Thoracic aorta (tissue), 2 donors: ENCODE measurements at regions not wholly inside any gene's neighbourhood (a gene's known extent, or its start where the extent isn't known, plus 50 kb on each side); places are given as distances from the start of the nearest gene placed in this dataset.
"Not testable (repeated sequence)": the region's sequence is repeated elsewhere in the genome, so short reads cannot be mapped to it uniquely, and the experiment has no call there.

Experiments used
- ATAC-seq: fragments of 150-250 bp; one replicate; pipeline ENCODE4 v1.8.0; 2017; ENCODE audit warnings: low read depth; ENCODE audit not compliant: insufficient number of reproducible peaks, low FRiP score
- DNase-seq: peaks from one replicate; pipeline ENCODE4 v3.0.0-alpha.2; 2020; ENCODE audit warnings: low spot score
- H3K27ac ChIP-seq, 2 donors: fragments of 200-600 bp; sonication (generic); 1 replicate in 1 of 2; 2 replicates in 1 of 2; pipeline ENCODE4 v1.5.1; 2016; ENCODE audit warnings: mild to moderate bottlenecking in 2 of 2, moderate library complexity in 2 of 2
- H3K27me3 ChIP-seq: fragments of 200-600 bp; sonication (generic); replicated peaks from 2 replicates; pipeline ENCODE4 v1.6.0; 2016; ENCODE audit warnings: mild to moderate bottlenecking; ENCODE audit not compliant: insufficient read depth
- H3K36me3 ChIP-seq: fragments of 200-600 bp; sonication (generic); one replicate; pipeline ENCODE4 v1.5.1; 2016
- H3K4me1 ChIP-seq, 2 donors: fragments of 200-600 bp; sonication (generic); 1 replicate in 1 of 2; 2 replicates in 1 of 2; pipeline versions ENCODE4 v1.5.1 to v1.6.0; 2016; ENCODE audit warnings: low read depth in 2 of 2, mild to moderate bottlenecking in 1 of 2; ENCODE audit not compliant: control insufficient read depth in 1 of 2
- H3K4me3 ChIP-seq: fragments of 200-600 bp; sonication (generic); 2 replicates; pipeline ENCODE4 v1.5.1; 2016; ENCODE audit warnings: mild to moderate bottlenecking
- H3K9me3 ChIP-seq: fragments of 200-600 bp; sonication (generic); 2 replicates; pipeline ENCODE4 v1.5.1; 2016
- TF ChIP-seq, protein P1 (sequence below): fragments of 200-600 bp; sonication (generic); IDR thresholded peaks from one replicate; pipeline ENCODE4 v1.5.1; 2019; ENCODE audit warnings: antibody characterized with exemption

DNA sequence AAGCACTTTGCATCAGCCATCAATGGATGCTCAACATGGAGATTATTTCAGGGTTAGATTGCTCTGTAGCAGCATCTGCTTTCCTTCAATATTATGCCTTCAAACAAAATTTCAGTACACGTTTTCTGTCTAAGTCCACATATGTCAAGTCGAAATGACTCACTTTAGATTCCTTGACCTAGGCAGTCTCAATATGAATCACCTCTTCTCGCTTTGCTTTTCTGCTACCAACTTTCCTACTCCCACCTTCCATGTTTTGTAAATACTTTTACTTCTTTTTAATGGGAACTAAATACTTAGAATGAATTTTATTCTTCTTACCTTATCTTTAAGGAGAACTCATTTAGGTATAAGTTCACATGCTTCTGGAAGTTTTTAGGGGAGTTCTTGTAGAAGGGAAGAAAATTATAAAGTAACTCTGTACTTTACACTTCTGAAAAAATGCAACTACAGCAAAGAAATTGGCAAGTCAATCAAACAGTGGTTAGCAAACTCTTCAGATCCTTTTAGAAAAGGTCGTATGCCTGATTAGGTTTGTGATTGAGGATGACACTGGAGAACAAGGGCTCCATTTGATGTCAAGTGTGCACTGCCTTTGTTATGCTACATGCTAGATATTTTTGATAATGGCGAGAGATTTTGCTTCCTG is 478.5 kb upstream of the SMARCA2 start:
- Histone ChIP-seq H3K4me1 (no peaks in the 10 kb centered on the region), H3K9me3 (no peaks in the 10 kb centered on the region), H3K27me3 (no peaks in the 10 kb centered on the region), H3K27ac (no peak overlapping the region), H3K36me3 (no peaks in the 10 kb centered on the region), H3K4me3 (no peak overlapping the region)
- no peak for ATAC-seq
- no peak for DNase-seq
- TF ChIP-seq, protein P1, sequence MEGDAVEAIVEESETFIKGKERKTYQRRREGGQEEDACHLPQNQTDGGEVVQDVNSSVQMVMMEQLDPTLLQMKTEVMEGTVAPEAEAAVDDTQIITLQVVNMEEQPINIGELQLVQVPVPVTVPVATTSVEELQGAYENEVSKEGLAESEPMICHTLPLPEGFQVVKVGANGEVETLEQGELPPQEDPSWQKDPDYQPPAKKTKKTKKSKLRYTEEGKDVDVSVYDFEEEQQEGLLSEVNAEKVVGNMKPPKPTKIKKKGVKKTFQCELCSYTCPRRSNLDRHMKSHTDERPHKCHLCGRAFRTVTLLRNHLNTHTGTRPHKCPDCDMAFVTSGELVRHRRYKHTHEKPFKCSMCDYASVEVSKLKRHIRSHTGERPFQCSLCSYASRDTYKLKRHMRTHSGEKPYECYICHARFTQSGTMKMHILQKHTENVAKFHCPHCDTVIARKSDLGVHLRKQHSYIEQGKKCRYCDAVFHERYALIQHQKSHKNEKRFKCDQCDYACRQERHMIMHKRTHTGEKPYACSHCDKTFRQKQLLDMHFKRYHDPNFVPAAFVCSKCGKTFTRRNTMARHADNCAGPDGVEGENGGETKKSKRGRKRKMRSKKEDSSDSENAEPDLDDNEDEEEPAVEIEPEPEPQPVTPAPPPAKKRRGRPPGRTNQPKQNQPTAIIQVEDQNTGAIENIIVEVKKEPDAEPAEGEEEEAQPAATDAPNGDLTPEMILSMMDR = no peak

DNA sequence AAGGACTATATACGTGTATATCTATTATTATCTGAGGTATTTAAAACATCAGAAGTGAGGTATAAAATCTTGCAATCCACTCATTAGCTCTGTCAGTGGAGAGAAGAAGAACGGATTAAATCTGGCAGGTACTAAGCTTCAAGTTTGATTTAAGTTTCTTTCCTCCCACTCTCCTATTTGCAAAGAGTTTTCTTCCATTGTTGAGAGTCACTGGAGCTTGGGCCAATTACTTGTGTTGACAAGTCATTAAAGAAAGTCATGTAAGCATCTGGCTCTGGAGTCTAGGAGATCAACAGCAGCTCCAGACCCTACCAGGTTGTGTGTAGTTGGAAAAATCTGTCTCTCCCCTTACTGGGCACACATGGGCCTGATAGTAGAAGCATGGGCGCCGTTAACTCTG is 476.8 kb upstream of the SMARCA2 start:
- TF ChIP-seq, protein P1 = no peak
- H3K4me1 ChIP-seq = no peaks in the 10 kb centered on the region
- H3K36me3 ChIP-seq = no peaks in the 10 kb centered on the region
- H3K4me3 ChIP-seq = no peak overlapping the region
- ATAC-seq (no peak), DNase-seq (no peak)
- no peaks in the 10 kb centered on the region for H3K27me3 ChIP-seq
- no peak overlapping the region for H3K27ac ChIP-seq
- no peaks in the 10 kb centered on the region for H3K9me3 ChIP-seq

- DNase-seq = no peak
- no peak for ATAC-seq
These were observed 475.9 kb upstream of the SMARCA2 start for GRCh38 chr9:1539216-1539615.

DNA sequence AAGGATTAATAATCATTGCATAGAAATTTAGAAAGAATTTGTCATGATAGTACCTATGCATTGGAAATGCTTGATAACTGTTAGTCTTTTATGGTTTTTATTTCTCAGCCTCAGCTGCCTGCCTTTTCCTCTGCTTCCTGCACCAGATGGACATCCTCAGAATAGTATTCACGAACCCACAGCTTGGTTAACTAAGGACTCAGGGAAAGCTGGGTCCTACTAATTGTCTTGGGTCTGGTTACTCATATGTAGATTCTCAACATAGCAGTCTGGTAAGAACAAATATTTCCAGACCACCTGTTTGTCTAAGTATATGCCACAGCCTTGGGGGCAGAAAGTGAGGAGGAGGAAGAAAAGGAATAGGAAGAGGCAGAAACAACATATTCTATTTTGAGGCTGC is 464.5 kb upstream of the SMARCA2 start:
- Histone ChIP-seq H3K27me3 (no peaks in the 10 kb centered on the region), H3K27ac (no peak overlapping the region), H3K9me3 (no peaks in the 10 kb centered on the region), H3K36me3 (no peaks in the 10 kb centered on the region), H3K4me1 (no peaks in the 10 kb centered on the region), H3K4me3 (no peak overlapping the region)
- DNase-seq = no peak
- no peak for ATAC-seq
- TF ChIP-seq, protein P1 = no peak

More at GRCh38 chr9:1539216-1539615, 475.9 kb upstream of the SMARCA2 start:
- Histone ChIP-seq H3K9me3 (no peaks in the 10 kb centered on the region), H3K27me3 (no peaks in the 10 kb centered on the region), H3K4me1 (no peaks in the 10 kb centered on the region), H3K4me3 (no peak overlapping the region), H3K27ac (no peak overlapping the region), H3K36me3 (no peaks in the 10 kb centered on the region)
- TF ChIP-seq, protein P1 = no peak

- Histone ChIP-seq H3K9me3 (no peaks in the 10 kb centered on the region), H3K27me3 (no peaks in the 10 kb centered on the region), H3K36me3 (no peaks in the 10 kb centered on the region), H3K4me3 (no peak overlapping the region), H3K4me1 (no peaks in the 10 kb centered on the region), H3K27ac (no peak overlapping the region)
- DNase-seq = no peak
- ATAC-seq = no peak
- TF ChIP-seq, protein P1 = no peak
These were observed 460.8 kb upstream of the SMARCA2 start for GRCh38 chr9:1554081-1555035.

DNA sequence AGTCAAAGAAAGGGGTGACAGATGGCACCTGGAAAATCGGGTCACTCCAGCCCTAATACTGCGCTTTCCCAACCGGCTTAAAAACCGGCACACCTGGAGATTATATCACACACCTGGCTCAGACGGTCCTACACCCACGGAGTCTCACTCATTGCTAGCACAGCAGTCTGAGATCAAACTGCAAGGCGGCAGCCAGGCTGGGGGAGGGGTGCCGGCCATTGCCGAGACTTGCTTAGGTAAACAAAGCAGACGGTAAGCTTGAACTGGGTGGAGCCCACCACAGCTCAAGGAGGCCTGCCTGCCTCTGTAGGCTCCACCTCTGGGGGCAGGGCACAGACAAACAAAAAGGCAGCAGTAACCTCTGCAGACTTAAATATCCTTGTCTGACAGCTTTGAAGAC is 456.5 kb upstream of the SMARCA2 start:
- not testable (repeated sequence) for H3K9me3 ChIP-seq, H3K36me3 ChIP-seq, H3K27ac ChIP-seq, H3K4me3 ChIP-seq, H3K4me1 ChIP-seq, ATAC-seq, H3K27me3 ChIP-seq, DNase-seq
